H1 (cell line): ENCODE measurements at regions not wholly inside any gene's neighbourhood (a gene's known extent, or its start where the extent isn't known, plus 50 kb on each side); places are given as distances from the start of the nearest gene placed in this dataset.

Experiments
- CTCF ChIA-PET: fragments of 300-600 bp; sonication (Branson Sonifier 250); formaldehyde crosslinking; loops from one replicate; lab custom pipeline; 2021; ENCODE audit not compliant: partially characterized antibody; lab: Charles Lee
- POLR2A ChIA-PET: fragments of 300-600 bp; sonication (Branson Sonifier 250); formaldehyde crosslinking; loops from one replicate; lab custom pipeline; 2021; ENCODE audit warnings: inconsistent platforms; ENCODE audit not compliant: partially characterized antibody; lab: Charles Lee
- DNase-seq, 2 experiments: peaks; one replicate each; pipeline versions ENCODE4 v3.0.0 to v3.0.0-alpha.2; 2010 to 2022; ENCODE audit warnings: low spot score in 2 of 2, low read depth in 1 of 2, mixed read lengths in 1 of 2
- FAIRE-seq: peaks from 2 replicates; lab custom pipeline; 2011; peaks lifted over from hg19 to GRCh38; lab: Jason Lieb, UNC
- H2AFZ ChIP-seq: 2 replicates; pipeline ENCODE4 v1.8.1; 2012; ENCODE audit warnings: low read length, inconsistent platforms
- H2AK5ac ChIP-seq: 2 replicates; pipeline ENCODE4 v1.6.1; 2013; ENCODE audit warnings: low read depth, low read length
- H2BK120ac ChIP-seq: replicated peaks from 2 replicates; pipeline ENCODE3; 2013; ENCODE audit warnings: low read depth, low read length, inconsistent platforms
- H2BK12ac ChIP-seq: 2 replicates; pipeline ENCODE4 v1.6.1; 2013; ENCODE audit warnings: low read depth, low read length
- H2BK15ac ChIP-seq: 2 replicates; pipeline ENCODE4 v1.6.1; 2013; ENCODE audit warnings: low read length
- H2BK20ac ChIP-seq: 2 replicates; pipeline ENCODE4 v1.6.1; 2013; ENCODE audit warnings: low read length
- H2BK5ac ChIP-seq: 2 replicates; pipeline ENCODE4 v1.6.1; 2013; ENCODE audit warnings: low read depth, low read length
- H3K14ac ChIP-seq: 2 replicates; pipeline ENCODE4 v1.6.1; 2013; ENCODE audit warnings: inconsistent platforms; ENCODE audit not compliant: insufficient read length
- H3K18ac ChIP-seq: 2 replicates; pipeline ENCODE4 v1.6.1; 2013; ENCODE audit warnings: low read length; ENCODE audit errors: extremely low read depth
- H3K23ac ChIP-seq: 2 replicates; pipeline ENCODE4 v1.6.1; 2013; ENCODE audit warnings: inconsistent platforms; ENCODE audit not compliant: insufficient read length
- H3K23me2 ChIP-seq: 2 replicates; pipeline ENCODE4 v1.6.1; 2013; ENCODE audit warnings: low read depth, low read length
- H3K27ac ChIP-seq: 2 replicates; pipeline ENCODE4 v1.6.1; 2011; ENCODE audit warnings: low read depth, low read length, inconsistent platforms
- H3K27me3 ChIP-seq, 4 experiments: replicated peaks in 1 of 4; 1 replicate in 1 of 4; 2 replicates in 3 of 4; pipeline versions ENCODE4 v1.6.1 to v1.8.1; 2011 to 2013; ENCODE audit warnings: low read length in 3 of 4, mild to moderate bottlenecking in 3 of 4, inconsistent platforms in 2 of 4, mixed read lengths in 2 of 4, moderate library complexity in 1 of 4; ENCODE audit not compliant: control insufficient read depth in 3 of 4, insufficient read depth in 3 of 4; ENCODE audit errors: extremely low read depth in 1 of 4
- H3K36me3 ChIP-seq, 4 experiments: 2 replicates each; pipeline versions ENCODE4 v1.6.1 to v1.8.1; 2011 to 2013; ENCODE audit warnings: mild to moderate bottlenecking in 4 of 4, low read length in 3 of 4, moderate library complexity in 2 of 4, control low read depth in 1 of 4, inconsistent platforms in 1 of 4; ENCODE audit not compliant: insufficient read depth in 4 of 4, control insufficient read depth in 2 of 4
- H3K4ac ChIP-seq: replicated peaks from 2 replicates; pipeline ENCODE3; 2013; ENCODE audit warnings: low read length, low read depth, mixed read lengths, inconsistent platforms; ENCODE audit not compliant: insufficient read length
- H3K4me1 ChIP-seq, 4 experiments: replicated peaks in 1 of 4; 1 replicate in 1 of 4; 2 replicates in 3 of 4; pipeline versions ENCODE4 v1.6.1 to v1.8.1; 2011 to 2013; ENCODE audit warnings: low read length in 3 of 4, inconsistent platforms in 2 of 4, mixed read lengths in 1 of 4; ENCODE audit not compliant: insufficient read depth in 4 of 4, control insufficient read depth in 3 of 4
- H3K4me2 ChIP-seq, 2 experiments: 2 replicates each; pipeline versions ENCODE4 v1.6.1 to v1.8.1; 2011 to 2013; ENCODE audit warnings: low read depth in 2 of 2, low read length in 2 of 2, control low read depth in 1 of 2, inconsistent platforms in 1 of 2, mild to moderate bottlenecking in 1 of 2; ENCODE audit not compliant: insufficient read depth in 1 of 2
- H3K4me3 ChIP-seq, 4 experiments: fragments of 200-600, 300-600 bp in 1 of 4; sonication (generic), shearing (Covaris generic), sonication (Bioruptor Twin) in 1 of 4; 2 replicates each; pipeline versions ENCODE4 v1.5.1 to v1.8.1; 2011 to 2016; ENCODE audit warnings: low read length in 4 of 4, low read depth in 3 of 4, control low read depth in 2 of 4, inconsistent platforms in 2 of 4, mild to moderate bottlenecking in 2 of 4, mixed read lengths in 1 of 4, moderate library complexity in 1 of 4; ENCODE audit not compliant: insufficient read depth in 2 of 4; ENCODE audit errors: extremely low read depth in 1 of 4
- H3K56ac ChIP-seq: replicated peaks from 2 replicates; pipeline ENCODE3; 2013; ENCODE audit warnings: low read depth, mild to moderate bottlenecking, mixed read lengths, low read length, inconsistent platforms; ENCODE audit not compliant: insufficient read length
- H3K79me1 ChIP-seq: 2 replicates; pipeline ENCODE4 v1.6.1; 2013; ENCODE audit warnings: low read depth, low read length, control low read depth
- H3K79me2 ChIP-seq, 2 experiments: 2 replicates each; pipeline versions ENCODE4 v1.6.1 to v1.8.1; 2012 to 2013; ENCODE audit warnings: low read length in 2 of 2, mild to moderate bottlenecking in 2 of 2, inconsistent platforms in 1 of 2; ENCODE audit not compliant: insufficient read depth in 2 of 2, control insufficient read depth in 1 of 2
- H3K9ac ChIP-seq, 4 experiments: replicated peaks in 1 of 4; 1 replicate in 1 of 4; 2 replicates in 3 of 4; pipeline versions ENCODE4 v1.6.1 to v1.8.1; 2011 to 2013; ENCODE audit warnings: low read depth in 3 of 4, low read length in 3 of 4, control low read depth in 2 of 4, mild to moderate bottlenecking in 2 of 4, moderate library complexity in 2 of 4, inconsistent platforms in 1 of 4; ENCODE audit errors: extremely low read depth in 1 of 4
- H3K9me3 ChIP-seq, 2 experiments: 2 replicates each; pipeline versions ENCODE4 v1.6.1 to v1.8.1; 2012 to 2013; ENCODE audit warnings: mild to moderate bottlenecking in 2 of 2, moderate library complexity in 2 of 2, control low read depth in 1 of 2, inconsistent platforms in 1 of 2, low read depth in 1 of 2, low read length in 1 of 2, mixed read lengths in 1 of 2; ENCODE audit not compliant: insufficient read depth in 2 of 2
- H4K20me1 ChIP-seq, 2 experiments: replicated peaks in 1 of 2; 2 replicates each; pipeline versions ENCODE3 to v1.8.1; 2011 to 2013; ENCODE audit warnings: inconsistent platforms in 2 of 2, low read length in 2 of 2, mild to moderate bottlenecking in 1 of 2; ENCODE audit not compliant: insufficient read depth in 2 of 2, control insufficient read depth in 1 of 2
- H4K5ac ChIP-seq: 2 replicates; pipeline ENCODE4 v1.6.1; 2013; ENCODE audit warnings: low read length, low read depth, mixed read lengths, inconsistent platforms; ENCODE audit not compliant: insufficient read length
- H4K8ac ChIP-seq: 2 replicates; pipeline ENCODE4 v1.8.0; 2013; ENCODE audit warnings: mild to moderate bottlenecking, moderate library complexity, low read length, inconsistent platforms; ENCODE audit not compliant: insufficient read depth; ENCODE audit errors: extremely low read depth
- H4K91ac ChIP-seq: replicated peaks from 2 replicates; pipeline ENCODE3; 2013; ENCODE audit warnings: low read length, mixed read lengths, inconsistent platforms; ENCODE audit not compliant: insufficient read length
- ASH2L ChIP-seq: fragments of 200-600, 300-600 bp; sonication (generic); IDR thresholded peaks from one replicate; pipeline ENCODE4 v1.7.1; 2017; ENCODE audit warnings: low read length
- CREB1 ChIP-seq: IDR thresholded peaks from 2 replicates; pipeline ENCODE4 v1.6.1; 2012; ENCODE audit warnings: inconsistent platforms
- EP300 ChIP-seq, 2 experiments: IDR thresholded peaks; 1 replicate in 1 of 2; 2 replicates in 1 of 2; pipeline ENCODE4 v1.6.1; 2011 to 2012; ENCODE audit warnings: low read depth in 2 of 2, low read length in 2 of 2, mild to moderate bottlenecking in 2 of 2, borderline replicate concordance in 1 of 2, inconsistent platforms in 1 of 2, moderate library complexity in 1 of 2
- JUN ChIP-seq: IDR thresholded peaks from 2 replicates; pipeline ENCODE4 v1.6.1; 2011; ENCODE audit warnings: low read depth, mild to moderate bottlenecking, improper control_type of control experiment, low read length
- POLR2AphosphoS5 ChIP-seq: IDR thresholded peaks from 2 replicates; pipeline ENCODE4 v1.6.1; 2011; ENCODE audit warnings: low read depth, low read length
- RFX5 ChIP-seq: IDR thresholded peaks from 2 replicates; pipeline ENCODE4 v1.6.1; 2011; ENCODE audit warnings: low read depth, low read length, improper control_type of control experiment, borderline replicate concordance
- SIN3A ChIP-seq, 2 experiments: IDR thresholded peaks in 1 of 2; conservative IDR thresholded peaks in 1 of 2; 2 replicates each; pipeline ENCODE4 v1.6.1; 2011 to 2012; ENCODE audit warnings: low read length in 2 of 2, improper control_type of control experiment in 1 of 2, low read depth in 1 of 2, mild to moderate bottlenecking in 1 of 2
- SIRT6 ChIP-seq: IDR thresholded peaks from one replicate; pipeline ENCODE4 v1.7.1; 2012; ENCODE audit warnings: low read length, inconsistent platforms
- SRF ChIP-seq: IDR thresholded peaks from 2 replicates; pipeline ENCODE4 v1.6.1; 2011; ENCODE audit warnings: mild to moderate bottlenecking, low read depth, low read length, moderate library complexity
- TCF12 ChIP-seq: IDR thresholded peaks from 2 replicates; pipeline ENCODE4 v1.6.1; 2011; ENCODE audit warnings: low read depth, mild to moderate bottlenecking, low read length
- WGBS, 2 experiments: shearing (Covaris generic) in 1 of 2; methylation state at CpG; one replicate each; pipeline versions ENCODE4 v1.1.6 to v1.1.7; 2013 to 2015; ENCODE audit warnings: low lambda C conversion rate in 2 of 2, mixed read lengths in 2 of 2, inconsistent platforms in 1 of 2, low coverage in 1 of 2, missing lambda C conversion rate in 1 of 2; ENCODE audit not compliant: insufficient replicate concordance in 2 of 2, insufficient coverage in 1 of 2, insufficient read length in 1 of 2; ENCODE audit errors: extremely low coverage in 1 of 2, missing lambda C conversion rate in 1 of 2; 5-methylcytosine and 5-hydroxymethylcytosine counted together
- TF ChIP-seq, protein P1 (sequence below): IDR thresholded peaks from 2 replicates; pipeline ENCODE4 v1.6.1; 2012; ENCODE audit warnings: low read length, inconsistent platforms

DNA sequence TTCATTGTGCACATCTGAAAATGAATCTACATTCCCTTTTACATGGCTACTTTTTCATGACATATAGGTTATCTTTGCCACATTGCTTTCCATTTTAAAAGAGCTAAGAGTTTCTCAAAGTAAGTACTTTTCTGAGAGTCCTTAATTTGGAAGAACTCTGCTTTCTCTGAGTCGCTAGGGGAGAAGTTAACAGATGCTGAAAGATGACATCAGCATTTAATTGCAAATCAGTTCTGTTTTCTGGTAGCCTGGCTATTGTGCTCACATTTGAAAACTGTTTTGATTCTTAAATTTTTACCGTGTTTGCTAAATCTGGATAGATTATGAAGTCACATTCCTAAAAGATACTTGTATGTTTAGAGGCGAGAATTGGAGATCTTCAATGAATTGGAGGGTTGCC is 107.7 kb upstream of the C1QTNF9B start:
- Histone ChIP-seq H3K4ac (no peak overlapping the region), H4K91ac (no peak overlapping the region), H3K27ac (no peak overlapping the region), H3K23ac (no peak overlapping the region), H2AK5ac (no peak overlapping the region), H4K20me1 (no peaks in the 10 kb centered on the region), H3K18ac (no peak overlapping the region), H4K5ac (no peak overlapping the region), H2AFZ (no peak overlapping the region), H2BK120ac (no peak overlapping the region), H3K79me2 (no peaks in the 10 kb centered on the region), H3K36me3 (no peaks in the 10 kb centered on the region), H3K4me1 (0 out of 7 replicates have a peak, but pooled peaks cover 0 to 2% (median 0%) of the 10 kb centered on the region in 4 experiments), H2BK20ac (no peak overlapping the region), H3K27me3 (no peaks in the 10 kb centered on the region), H2BK12ac (no peak overlapping the region), H2BK5ac (no peak overlapping the region), H3K79me1 (no peaks in the 10 kb centered on the region), H3K9ac (no peak overlapping the region), H2BK15ac (no peak overlapping the region), H3K56ac (no peak overlapping the region), H3K23me2 (no peaks in the 10 kb centered on the region), H3K9me3 (no peaks in the 10 kb centered on the region), H3K14ac (no peak overlapping the region), H3K4me2 (no peak overlapping the region), H3K4me3 (no peak overlapping the region), H4K8ac (no peak overlapping the region)
- FAIRE-seq (no peak), DNase-seq (no peak)
- WGBS, 2 experiments, result 75% methylated on average over 3 of the region's 3 CpGs; no CpG with 5 or more reads in 1 of the 2 experiments
- CTCF ChIA-PET, result interaction anchor here (1.1 to 7.8 kb wide), 5 partner anchors 14 to 215 kb away, joined by 3 to 67 read pairs (median 4); no protein-coding TSS in a partner anchor
- POLR2A ChIA-PET, result no interaction called here
- TF ChIP-seq RFX5 (no peak), SIRT6 (no peak), CREB1 (no peak), SIN3A (conservative IDR thresholded peaks at IDR 0.05 in 1 of 2, IDR thresholded peaks at IDR 0.05 in 1 of 2; ENCODE audit: low read depth in 1 of 2, low read length in 2 of 2) (no peak), TCF12 (no peak), POLR2AphosphoS5 (no peak), JUN (no peak), EP300 (IDR thresholded peaks at IDR 0.05; ENCODE audit: borderline replicate concordance in 1 of 2, low read depth in 2 of 2, low read length in 2 of 2) (no peak), ASH2L (no peak), SRF (no peak)
- TF ChIP-seq, protein P1, sequence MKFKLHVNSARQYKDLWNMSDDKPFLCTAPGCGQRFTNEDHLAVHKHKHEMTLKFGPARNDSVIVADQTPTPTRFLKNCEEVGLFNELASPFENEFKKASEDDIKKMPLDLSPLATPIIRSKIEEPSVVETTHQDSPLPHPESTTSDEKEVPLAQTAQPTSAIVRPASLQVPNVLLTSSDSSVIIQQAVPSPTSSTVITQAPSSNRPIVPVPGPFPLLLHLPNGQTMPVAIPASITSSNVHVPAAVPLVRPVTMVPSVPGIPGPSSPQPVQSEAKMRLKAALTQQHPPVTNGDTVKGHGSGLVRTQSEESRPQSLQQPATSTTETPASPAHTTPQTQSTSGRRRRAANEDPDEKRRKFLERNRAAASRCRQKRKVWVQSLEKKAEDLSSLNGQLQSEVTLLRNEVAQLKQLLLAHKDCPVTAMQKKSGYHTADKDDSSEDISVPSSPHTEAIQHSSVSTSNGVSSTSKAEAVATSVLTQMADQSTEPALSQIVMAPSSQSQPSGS, result no peak
